ENCODE measurements at regions not wholly inside any gene's neighbourhood (a gene's known extent, or its start where the extent isn't known, plus 50 kb on each side); places are given as distances from the start of the nearest gene placed in this dataset.
A peak's percentile ranks its signal among the peaks of the same experiment; 100 is the strongest.
"Not testable (repeated sequence)": the region's sequence is repeated elsewhere in the genome, so short reads cannot be mapped to it uniquely, and the experiment has no call there.

DNA sequence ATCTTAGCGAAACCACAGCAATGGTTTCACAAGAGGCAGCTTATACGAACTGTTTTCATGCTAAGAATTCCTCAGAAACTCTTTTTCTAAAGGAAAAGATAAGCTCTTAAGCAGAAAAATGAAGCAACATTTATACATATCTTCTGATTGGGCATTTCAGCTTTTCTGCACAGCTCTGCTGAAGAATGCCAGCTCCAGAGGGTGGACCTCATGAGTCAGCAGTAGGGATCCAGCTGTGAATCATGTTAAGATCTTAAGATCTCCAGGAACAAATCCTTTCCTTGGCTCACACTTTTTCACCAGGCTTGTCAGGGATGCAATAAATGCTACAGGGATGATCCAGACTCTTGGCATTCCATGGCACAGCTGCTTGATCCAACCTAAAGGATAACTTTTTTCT is 477.1 kb upstream of the CCDC196 start:
- TF ChIP-seq CTCF (conservative IDR thresholded peaks at IDR 0.05) = no peak
- no peak overlapping the region for H3K27ac ChIP-seq

DNA sequence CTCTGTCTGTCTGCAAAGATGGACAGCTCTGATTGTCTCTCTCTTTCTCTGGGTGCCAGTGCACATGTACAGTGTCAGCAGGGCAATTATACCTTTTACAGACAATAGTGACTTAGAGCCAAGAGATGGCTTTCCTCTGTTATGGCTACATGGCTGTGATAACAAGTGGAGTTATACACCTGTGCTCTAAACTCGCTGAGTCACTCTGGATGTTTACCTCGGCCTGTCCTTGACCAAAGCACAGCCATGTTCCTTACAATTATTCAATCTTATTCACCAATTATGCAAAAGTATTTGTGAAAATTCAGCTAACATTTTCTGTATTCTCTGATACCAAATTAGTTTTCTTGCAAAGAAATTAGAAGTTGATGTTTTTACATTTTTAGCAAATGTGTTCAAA is 475.5 kb upstream of the CCDC196 start:
- TF ChIP-seq CTCF (conservative IDR thresholded peaks at IDR 0.05) = no peak
- H3K27ac ChIP-seq = no peak overlapping the region

GRCh38 chr14:66011855-66012254 is 474.3 kb upstream of the CCDC196 start:
- no peak overlapping the region for H3K27ac ChIP-seq
- no peak for TF ChIP-seq CTCF (conservative IDR thresholded peaks at IDR 0.05)

DNA sequence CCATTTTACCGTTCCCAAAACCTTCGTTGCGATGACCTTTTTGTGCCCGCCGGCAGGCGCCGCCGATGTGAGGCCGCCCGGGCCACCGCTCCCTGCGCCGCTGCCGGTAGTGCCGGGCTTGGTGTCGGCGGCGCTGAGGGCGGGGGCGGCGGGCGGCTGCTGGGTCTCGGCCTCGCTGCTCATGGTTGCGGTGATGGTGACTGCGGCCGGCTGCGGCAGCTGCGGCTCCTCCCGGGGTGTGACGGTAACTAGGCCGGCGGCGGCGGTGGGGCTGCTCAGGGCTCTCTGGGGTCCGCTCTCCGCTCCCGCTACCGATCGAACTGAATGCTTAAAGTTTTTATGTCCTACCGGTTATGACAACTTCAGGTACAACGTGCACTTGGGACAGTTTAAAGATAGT is 472.6 kb upstream of the CCDC196 start:
- H3K27ac ChIP-seq = not testable (repeated sequence)

- peak overlapping the region; percentile 22; the same call in 1 of the 2 replicates for H3K27ac ChIP-seq
- no peak for TF ChIP-seq CTCF (conservative IDR thresholded peaks at IDR 0.05)
Observed at GRCh38 chr14:66015071-66015780, 470.9 kb upstream of the CCDC196 start.

DNA sequence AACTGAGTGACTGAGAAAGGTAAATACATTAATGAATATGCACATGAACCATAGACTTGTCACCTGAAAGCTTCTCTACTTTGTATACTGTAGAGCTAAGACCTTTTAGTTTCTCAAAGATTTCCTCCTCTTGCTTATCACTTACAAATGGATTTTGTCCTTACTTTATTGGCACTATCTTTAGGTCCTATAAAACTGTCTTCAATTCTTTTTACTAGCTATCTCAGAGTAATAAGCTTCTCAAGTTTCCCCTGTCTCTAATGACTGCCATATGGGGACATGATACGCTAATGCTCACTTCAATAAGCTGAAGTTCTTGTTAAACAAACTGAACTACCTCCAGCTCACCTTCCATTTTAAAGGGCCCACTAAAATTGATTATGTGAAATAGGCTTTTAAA is 468.2 kb upstream of the CCDC196 start:
- TF ChIP-seq CTCF (conservative IDR thresholded peaks at IDR 0.05) = no peak
- H3K27ac ChIP-seq = peak overlapping the region; percentile 51

DNA sequence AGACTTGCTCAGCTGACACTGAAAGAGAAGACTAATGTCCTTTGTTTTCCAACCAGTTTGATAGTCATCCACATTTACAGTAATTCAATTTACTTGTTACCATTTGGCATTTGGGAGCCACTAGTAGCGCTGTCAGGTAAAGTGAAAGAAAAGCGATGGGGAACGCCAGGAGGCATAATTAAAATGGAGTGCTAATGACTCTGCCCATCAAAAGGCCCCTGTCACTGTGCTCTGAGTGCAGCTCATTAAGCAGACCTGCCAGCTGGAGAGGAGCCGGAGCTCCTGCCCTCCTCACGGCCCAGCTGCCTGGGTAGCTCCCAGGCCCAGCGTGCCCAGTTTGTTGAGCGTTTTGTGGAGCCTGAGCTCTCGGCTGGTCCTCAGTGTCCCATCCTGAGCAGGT is 463.6 kb upstream of the CCDC196 start:
- TF ChIP-seq CTCF (conservative IDR thresholded peaks at IDR 0.05) = no peak
- no peak overlapping the region for H3K27ac ChIP-seq

GRCh38 chr14:66025779-66026178 is 460.4 kb upstream of the CCDC196 start:
- TF ChIP-seq CTCF (conservative IDR thresholded peaks at IDR 0.05) = no peak
- H3K27ac ChIP-seq = no peak overlapping the region

DNA sequence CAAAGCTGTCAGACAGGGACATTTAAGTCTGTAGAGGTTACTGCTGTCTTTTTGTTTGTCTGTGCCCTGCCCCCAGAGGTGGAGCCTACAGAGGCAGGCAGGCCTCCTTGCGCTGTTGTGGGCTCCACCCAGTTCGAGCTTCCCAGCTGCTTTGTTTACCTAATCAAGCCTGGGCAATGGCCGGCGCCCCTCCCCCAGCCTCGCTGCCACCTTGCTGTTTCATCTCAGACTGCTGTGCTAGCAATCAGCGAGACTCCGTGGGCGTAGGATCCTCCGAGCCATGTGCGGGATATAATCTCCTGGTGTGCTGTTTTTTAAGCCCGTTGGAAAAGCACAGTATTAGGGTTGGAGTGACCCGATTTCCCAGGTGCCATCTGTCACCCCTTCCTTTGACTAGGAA is 454.2 kb upstream of the CCDC196 start:
- H3K27ac ChIP-seq = not testable (repeated sequence)
